Coronary artery (tissue), 2 donors: ENCODE measurements at regions not wholly inside any gene's neighbourhood (a gene's known extent, or its start where the extent isn't known, plus 50 kb on each side); places are given as distances from the start of the nearest gene placed in this dataset.
A peak's percentile ranks its signal among the peaks of the same experiment; 100 is the strongest.
"Not testable (repeated sequence)": the region's sequence is repeated elsewhere in the genome, so short reads cannot be mapped to it uniquely, and the experiment has no call there.

ENCODE experiments used
- DNase-seq: peaks from one replicate; pipeline ENCODE4 v3.0.0-alpha.2; 2017; ENCODE audit warnings: low spot score
- H3K27ac ChIP-seq, 2 donors: fragments of 200-600 bp; sonication (generic); one replicate each; pipeline ENCODE4 v1.5.1; 2016 to 2019
- H3K4me3 ChIP-seq: fragments of 200-600 bp; sonication (generic); 2 replicates; pipeline ENCODE4 v1.5.1; 2016; ENCODE audit warnings: mild to moderate bottlenecking, moderate library complexity
- CTCF ChIP-seq: fragments of 200-600 bp; sonication (generic); IDR thresholded peaks from one replicate; pipeline ENCODE4 v1.5.1; 2019; ENCODE audit warnings: antibody characterized with exemption

- no peak for DNase-seq
- no peak overlapping the region for H3K4me3 ChIP-seq
- TF ChIP-seq CTCF = no peak
- H3K27ac ChIP-seq = no peak overlapping the region
Observed at GRCh38 chr12:131421509-131422186, 289.2 kb upstream of the SFSWAP start.

GRCh38 chr12:131422187-131422520 lies 288.7 kb upstream of the SFSWAP start:
- Histone ChIP-seq H3K4me3 (no peak overlapping the region), H3K27ac (no peak overlapping the region)
- no peak for TF ChIP-seq CTCF
- DNase-seq = no peak

GRCh38 chr12:131422744-131423143 lies 288.1 kb upstream of the SFSWAP start:
- Histone ChIP-seq H3K27ac (no peak overlapping the region), H3K4me3 (no peak overlapping the region)
- no peak for TF ChIP-seq CTCF
- no peak for DNase-seq

- no peak overlapping the region for H3K27ac ChIP-seq
- TF ChIP-seq CTCF = no peak
- DNase-seq = no peak
- H3K4me3 ChIP-seq = no peak overlapping the region
Observed at GRCh38 chr12:131424270-131424669, 286.6 kb upstream of the SFSWAP start.

GRCh38 chr12:131425112-131426075 lies 285.5 kb upstream of the SFSWAP start:
- Histone ChIP-seq H3K27ac (no peak overlapping the region), H3K4me3 (no peak overlapping the region)
- DNase-seq = peak; percentile 17
- TF ChIP-seq CTCF = no peak

- peak; percentile 35 for DNase-seq
- H3K27ac ChIP-seq = no peak overlapping the region
- no peak overlapping the region for H3K4me3 ChIP-seq
- no peak for TF ChIP-seq CTCF
Observed at GRCh38 chr12:131428091-131428685, 282.7 kb upstream of the SFSWAP start.

GRCh38 chr12:131429221-131429620 lies 281.7 kb upstream of the SFSWAP start:
- DNase-seq, H3K4me3 ChIP-seq, H3K27ac ChIP-seq: not testable (repeated sequence)

GRCh38 chr12:131429697-131430096 lies 281.2 kb upstream of the SFSWAP start:
- DNase-seq, H3K27ac ChIP-seq, H3K4me3 ChIP-seq: not testable (repeated sequence)
